AG08395 (cell line): ENCODE measurements at regions not wholly inside any gene's neighbourhood (a gene's known extent, or its start where the extent isn't known, plus 50 kb on each side); places are given as distances from the start of the nearest gene placed in this dataset.

Experiments used
- DNase-seq: peaks from one replicate; pipeline ENCODE4 v3.0.0; 2012; ENCODE audit warnings: mixed read lengths, low spot score

DNA sequence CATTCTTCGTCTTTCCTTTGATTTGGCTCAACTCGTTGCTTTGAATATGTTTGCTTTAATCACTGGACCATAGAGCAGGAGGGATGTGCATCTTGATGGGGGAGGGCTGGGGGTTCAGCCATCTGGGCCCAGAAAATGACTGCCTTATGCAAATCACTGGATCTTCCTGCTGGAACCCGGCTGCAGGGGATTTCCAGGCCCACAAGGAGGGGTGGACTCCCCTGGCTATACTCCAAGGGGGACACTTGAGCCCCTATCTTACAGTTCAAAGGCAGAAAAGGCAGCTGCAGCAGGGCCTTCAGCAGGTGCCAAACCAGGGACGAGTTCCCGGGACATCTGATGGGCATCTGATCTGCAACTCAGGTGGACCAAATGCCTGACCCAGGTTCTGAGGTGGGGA, 122.5 kb downstream of the DICER1 start:
- no peak for DNase-seq

DNA sequence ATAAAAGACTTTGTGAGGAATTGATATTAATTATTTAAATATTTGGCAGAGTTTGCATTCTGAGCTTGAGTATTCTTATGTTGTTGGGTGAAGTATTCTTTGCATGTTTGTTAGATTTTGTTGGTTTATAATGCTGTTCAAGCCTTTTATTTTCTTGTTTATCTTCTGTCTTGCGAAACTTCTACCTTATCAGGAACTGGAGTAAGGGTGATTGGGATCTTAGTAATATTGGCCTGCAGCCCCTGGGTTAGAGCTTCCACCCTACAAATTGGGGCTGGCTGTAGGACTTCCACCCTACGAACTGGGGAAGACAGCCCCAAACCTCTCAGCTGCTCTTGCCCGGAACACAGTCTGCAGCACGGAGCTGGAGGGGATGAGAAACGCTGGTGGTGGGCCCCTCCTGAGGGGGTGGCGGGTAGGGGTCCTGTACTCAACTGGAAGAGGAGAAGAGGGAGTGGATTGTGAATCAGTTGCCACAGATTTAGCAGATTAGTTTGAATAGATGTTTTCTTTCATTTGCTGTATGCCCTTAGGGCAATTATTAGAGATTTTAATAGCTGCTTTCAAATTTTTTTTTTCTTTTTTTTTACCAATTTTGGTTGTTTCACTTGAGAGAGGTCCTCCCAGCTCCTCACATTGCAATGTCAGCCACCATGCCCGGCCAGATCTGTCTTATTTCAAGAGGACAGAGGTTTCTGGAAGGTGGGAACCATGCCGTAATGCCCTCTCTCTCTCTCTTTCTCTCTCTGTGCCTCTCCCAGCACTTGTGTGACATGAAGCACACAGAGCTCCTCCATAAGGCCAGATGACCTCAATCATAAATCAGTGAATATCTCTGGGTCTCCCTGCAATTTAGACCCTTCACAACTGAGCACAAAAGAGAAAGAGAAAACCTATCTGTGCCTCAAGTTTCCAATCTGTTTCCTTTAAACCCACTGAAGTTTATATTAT, 123.4 kb downstream of the DICER1 start:
- DNase-seq, result no peak

DNA sequence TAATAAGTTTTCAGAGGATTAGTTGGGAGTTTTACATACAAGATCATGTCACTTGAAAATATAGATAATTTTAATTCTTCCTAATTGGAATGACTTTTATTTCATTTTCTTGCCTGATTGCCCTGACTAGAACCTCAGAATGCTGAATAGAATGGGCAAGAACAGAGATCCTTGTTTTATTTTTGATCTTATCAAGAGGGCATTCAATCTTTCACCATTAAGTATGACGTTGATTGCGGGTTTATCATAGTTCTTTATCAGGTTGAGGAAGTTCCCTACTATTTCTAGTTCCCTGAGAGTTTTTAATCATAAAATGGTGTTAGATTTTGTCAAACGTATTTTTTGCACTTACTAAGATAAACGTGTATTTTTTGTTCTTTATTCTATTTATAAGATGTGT, 124.3 kb downstream of the DICER1 start:
- no peak for DNase-seq

DNA sequence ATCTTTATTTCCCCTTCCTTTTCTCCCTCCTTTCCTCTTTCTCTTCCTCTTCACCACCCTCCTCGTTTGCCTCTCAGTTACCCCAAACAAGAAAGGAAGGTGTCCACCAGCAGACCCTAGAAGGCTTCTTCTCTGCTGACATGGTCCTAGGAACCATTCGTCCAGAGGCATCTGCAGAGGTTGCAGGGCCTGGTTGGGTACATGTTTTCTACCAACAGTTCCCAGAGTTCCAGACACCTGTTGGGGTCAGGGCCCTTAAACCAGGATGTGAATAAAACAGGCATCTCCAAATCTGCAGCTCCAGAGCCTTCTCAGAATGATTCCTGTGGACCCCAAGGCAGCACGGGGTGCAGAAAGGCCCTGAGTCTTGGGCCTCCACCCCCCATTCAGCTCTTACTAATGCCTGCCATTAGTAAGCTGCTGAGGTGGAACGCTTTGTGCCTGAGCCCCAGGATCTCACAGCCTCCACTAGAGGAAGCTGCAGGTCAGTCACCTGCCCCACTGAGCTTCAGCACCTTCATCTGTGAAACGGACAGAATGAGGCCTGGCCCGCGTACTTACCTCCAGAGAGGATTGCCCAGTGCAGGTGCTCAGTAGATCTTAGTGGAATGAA, 130.4 kb downstream of the DICER1 start:
- no peak for DNase-seq

DNA sequence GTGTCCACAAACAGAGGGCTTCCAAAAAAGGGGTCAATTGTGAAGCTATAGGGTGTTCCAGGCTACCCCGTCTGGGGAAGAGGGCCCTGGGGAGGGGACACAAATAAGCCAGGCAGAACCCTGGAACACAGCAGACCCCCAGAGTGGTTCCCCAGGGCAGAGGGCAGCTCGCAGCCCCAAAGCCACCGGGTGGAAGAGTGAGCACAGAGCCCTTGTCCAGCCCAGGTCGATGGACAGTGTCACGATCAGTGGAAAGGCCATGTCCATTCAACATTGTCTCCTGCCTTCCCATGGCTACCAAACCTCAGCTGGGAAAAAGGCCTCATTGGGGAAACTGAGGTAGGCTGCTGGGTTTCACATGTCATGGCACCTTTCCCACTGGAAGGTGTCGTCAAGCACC, 131.4 kb downstream of the DICER1 start:
- no peak for DNase-seq

DNA sequence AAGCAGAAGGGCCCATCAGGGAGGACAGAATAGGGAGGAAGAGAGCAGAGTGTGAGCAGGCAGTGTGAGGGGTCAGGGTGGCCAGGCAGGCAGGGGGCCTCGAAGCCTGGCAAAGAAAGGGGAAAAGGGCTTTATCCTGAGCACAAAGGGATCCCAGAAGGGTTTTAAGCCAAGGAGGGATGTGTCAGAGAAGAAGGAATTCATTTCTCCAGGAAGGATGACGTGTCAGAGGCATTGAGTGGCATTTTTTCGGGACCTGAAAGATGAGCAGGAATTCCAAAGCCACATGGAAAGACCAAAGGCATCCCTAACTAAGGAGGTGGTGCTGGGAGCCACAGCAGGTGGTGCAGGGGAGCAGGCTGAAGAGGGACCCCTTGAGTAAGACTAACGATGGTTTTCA, 132.1 kb downstream of the DICER1 start:
- no peak for DNase-seq

DNA sequence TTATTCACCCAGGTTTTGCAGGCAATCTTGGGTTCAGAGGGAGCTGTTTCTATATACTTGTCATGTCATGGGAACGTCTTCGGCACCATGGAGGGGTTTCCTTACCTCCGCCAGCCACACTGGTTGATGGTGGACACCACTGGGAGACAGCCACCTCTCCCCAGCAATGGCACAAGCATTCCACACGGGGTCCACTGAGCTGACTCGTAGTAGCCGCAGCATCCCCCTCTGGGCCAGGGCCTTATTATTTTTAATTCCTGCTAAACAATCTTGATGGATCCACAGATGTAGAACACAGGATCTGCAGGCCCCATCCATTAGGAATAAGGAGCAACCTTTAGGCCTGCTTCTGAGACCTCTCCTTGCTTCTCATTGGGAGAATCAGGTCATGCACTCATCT, 132.9 kb downstream of the DICER1 start:
- DNase-seq, result no peak

DNA sequence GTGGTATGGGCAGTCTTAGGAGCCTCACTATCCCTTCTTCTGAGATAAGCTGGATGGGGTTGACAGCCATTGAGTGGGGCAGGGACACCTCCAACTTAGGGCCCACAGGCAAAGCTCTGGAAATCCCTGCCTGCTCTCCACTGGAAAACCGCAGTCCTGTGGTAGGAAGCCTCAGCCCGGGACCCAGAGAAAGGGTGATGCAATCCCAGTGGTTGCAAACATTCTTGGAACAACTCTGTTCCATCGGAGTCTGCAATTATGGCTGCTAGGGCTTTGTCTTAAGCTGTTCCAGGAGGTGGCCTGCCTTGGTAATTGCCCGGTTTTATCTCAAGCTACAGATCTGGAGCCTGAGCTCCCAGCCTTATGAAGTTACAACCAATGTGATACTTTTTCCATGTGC, 133.4 kb downstream of the DICER1 start:
- DNase-seq, result peak; percentile 83

DNA sequence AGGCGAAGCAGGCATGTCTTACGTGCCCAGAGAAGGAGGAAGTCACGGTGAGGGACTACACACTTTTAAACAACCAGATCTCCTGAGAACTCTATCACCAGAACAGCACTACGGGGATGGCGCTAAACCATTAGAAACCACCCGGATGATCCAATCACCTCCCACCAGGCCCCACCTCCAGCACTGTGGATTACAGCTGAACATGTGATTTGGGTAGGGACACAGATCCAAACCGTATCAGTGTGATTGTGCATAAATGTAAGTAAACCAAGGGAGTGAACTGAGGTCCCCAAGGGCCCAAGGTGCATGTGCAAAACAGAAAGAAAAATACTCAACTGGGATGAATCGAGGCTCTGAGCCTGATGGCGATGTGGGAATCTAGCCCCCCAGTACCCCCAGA, 134.2 kb downstream of the DICER1 start:
- DNase-seq, result no peak

DNA sequence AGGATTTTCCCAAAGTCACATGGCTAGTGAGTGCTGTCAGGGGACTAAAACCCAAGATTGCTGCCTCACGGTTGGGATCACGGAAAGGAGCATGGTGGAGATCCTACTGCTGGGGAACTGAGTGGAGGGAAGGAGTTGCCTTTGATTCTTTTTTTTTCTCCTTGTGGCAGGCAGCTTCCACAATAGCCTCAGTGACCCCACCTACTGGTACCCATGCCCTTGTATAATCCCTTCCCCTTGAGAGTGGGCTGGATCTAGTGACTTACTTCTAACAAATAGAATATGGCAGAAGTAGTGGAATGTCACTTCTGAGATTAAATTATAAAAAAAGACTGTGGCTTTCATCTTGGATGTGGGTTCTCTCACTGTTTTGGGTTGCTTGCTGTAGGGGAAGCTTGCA, 135.7 kb downstream of the DICER1 start:
- DNase-seq, result no peak

DNA sequence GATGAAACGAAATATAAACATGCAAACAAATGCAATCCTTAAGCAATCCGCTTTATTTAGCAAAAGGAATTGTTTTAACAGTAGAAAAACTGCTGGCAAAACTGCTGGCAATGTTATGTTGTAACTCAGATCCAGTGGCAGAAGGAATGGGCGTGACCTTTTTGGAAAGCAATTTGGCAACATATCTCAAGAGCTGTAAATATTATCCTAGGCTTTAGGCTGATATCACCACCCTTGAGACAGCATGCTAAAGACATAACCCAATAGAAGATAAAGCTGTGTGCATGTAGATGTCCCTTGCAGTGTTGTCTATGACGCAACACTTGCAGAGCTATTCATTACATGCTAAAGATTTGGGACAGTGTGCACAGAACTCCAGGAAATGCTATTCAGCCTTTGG, 138.5 kb downstream of the DICER1 start:
- DNase-seq, result peak; percentile 26

DNA sequence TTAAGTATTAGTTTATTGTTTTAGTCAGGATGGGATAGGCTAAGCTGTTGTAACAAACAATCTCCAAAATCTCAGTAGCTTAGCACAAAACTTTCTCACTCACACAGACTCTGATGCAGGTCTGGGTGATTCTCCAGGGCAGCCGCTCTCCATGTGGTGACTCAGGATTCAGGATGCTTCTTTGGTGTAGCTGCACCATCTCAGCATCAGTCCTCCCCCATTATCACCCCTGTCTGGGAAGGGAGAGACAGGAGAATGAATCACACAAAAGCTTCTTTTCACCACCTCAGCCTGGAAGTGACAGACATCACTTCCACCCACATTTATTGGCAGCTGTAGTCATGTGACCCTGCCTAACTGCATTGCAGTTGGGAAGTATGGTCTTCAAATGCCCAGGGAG, 142.3 kb downstream of the DICER1 start:
- no peak for DNase-seq

DNA sequence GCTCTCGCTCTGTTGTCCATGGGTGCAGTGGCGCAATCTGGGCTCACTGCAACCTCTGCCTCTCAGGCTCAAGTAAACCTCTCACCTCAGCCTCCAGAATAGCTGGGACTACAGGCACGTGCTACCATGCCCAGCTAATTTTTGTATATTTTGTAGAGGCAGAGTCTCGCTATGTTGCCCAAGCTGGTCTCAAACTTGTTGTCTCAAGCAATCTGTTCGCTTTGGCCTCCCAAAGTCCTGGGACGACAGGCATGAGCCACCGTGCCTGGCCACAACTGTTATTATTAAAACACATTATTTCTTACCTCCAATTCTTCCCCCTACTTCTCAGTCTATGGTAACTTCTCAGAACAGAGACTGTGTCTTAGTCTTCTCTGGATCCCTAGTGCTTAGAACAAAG, 143.3 kb downstream of the DICER1 start:
- no peak for DNase-seq

DNA sequence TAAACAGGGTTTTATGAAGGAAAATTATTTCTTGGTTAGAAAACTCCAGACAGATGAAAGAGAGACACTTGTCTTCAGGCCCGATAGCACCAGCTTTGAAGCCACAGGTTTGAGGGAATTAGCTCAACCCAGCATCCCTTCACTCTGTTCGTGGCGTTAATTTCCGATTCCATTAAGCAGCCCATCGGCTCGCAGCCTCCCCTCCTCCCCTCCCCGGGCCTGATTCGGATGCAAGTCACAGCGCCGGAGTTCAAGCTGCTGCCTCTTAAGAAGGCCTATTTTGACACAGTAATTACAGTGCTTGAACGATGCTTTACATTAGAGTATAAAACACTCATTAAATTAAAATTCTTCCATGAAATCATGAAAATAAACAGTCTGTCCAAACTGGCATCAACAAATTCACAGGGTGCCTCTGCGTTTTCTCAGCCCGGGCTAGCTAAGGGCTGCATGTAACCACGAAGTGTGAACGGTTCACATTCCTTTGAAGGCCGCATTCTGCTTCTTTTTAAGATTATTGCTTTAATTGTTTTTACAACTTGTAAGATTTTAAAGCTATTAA, 145.8 kb downstream of the DICER1 start:
- no peak for DNase-seq

DNA sequence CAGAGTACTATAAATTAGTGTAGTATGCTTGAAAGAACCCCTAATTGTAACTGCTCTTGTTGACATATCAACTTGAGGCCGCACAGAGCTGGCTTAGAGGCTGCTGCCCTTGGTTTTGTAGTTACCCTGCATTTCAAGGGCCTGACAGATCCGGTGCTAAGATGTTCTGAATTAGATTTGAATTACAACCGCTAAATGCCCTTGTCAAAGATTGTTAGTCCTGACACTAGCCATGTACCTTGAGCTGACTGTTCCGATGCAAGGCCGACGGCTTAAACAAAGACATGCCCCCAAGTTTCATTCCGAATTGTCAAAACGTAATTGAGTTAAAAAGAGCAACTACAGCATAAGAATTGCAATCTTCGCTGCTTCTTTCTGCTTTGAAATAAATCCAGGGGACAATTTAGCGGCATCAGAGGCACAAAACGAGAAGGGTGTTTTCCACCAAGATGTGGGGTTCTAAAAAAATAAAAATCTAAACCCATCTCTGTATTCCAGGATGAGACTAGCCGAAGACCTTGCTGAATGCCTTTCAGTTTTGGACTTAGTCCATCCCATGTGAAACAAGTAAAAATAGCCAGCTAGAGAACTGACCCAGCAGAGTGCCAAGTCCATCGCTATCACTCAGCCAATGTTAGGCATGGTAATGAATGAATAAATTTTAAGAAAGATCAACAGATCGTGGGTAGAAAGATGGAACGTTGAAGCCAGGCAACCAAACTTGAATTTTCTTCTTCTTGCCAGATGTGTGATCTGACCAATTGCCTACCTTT, 148.7 kb downstream of the DICER1 start:
- DNase-seq, result no peak

DNA sequence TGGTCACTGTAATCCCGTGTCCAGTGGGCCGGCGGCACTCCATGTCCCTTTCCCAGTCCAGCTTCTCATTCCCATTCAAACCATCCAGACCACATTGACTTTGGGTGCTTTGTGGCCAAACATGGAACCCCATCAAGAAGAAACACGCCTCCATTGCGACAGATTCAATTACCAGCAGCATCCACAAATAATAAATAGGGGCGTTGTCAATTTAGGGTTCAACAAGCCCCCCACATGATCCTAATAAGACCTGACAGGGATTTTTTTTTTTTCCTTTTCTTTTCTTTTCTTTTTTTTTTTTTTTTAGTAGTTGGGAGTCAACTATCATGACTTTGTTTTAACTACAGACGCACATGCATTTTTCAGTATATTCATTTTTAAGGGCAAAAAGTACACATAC, 149.4 kb downstream of the DICER1 start:
- no peak for DNase-seq

DNA sequence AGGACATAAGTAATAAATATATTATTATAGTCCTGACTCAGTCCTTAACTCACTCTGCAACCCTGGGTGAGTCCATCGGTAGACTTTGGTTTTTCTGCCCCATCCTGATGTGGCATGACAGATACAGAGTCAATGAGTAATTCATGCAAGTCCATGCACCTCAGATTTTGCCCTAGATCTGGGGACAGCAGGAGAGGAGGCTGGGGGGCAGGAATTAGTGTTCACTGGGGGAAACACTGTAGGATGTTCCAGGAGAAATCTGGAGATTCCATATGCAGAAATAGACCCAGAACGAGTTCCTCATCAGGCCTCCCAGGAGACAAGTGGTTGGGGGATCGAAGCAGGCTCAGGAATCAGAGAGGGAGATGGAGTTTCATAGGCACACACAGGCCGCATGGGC, 150.8 kb downstream of the DICER1 start:
- DNase-seq, result no peak

DNA sequence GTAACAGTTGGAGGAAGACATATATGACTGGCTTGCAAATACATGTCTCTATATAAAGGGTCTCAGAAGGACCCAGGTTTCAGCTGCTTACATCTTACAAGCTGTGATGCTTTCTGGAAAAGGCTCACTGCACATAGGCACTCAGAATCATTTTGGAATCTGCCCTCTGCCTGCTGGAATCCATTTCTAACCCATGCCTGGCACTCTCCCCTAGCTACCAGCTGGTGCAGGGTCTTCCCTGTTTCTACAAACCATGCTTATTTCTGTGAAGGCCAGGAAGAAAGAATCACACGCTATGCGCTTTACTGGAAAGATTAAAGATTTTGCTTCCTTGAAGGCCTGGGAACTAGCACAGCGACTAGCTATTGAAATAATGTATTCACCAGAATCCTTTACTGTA, 151.3 kb downstream of the DICER1 start:
- no peak for DNase-seq

DNA sequence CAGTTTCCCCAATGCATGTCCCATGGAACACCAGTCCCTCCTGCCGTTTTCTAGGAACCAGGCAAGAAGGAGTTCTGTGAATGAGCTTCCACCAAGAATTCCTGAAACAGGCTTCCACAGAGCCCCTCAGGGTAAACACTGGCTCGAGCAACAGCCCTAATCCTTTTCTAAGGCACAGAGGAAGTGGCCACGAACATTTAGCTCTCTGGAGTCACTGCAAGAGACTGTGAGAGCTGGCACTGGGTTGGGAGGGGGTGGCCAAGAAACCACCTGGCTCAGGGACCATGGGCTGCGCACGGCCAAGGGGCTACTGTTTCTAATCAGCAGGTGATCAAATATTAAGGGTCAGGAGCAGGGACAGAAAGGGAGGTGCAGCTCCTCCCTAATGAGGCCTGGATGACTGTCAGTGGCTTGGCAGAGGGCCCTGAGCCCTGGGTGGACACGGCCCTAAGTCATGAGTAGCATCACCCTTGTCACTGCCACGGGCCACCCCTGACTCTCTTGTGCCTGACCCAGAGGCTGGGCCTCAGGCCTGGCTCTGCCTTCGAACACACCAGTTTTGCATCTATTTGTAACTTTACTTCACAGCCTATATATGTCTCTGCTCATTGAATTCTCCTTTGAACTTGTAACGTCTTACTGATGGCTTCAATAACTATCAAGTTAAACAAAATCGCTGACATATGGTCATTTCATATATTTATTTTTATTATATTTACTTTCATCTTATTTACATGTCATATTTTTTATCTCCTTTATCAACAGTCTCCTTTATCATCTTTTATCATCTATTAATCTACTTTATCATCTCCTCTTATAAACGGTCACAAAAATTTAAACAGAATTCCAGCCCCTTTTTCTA, 154.0 kb downstream of the DICER1 start:
- no peak for DNase-seq

DNA sequence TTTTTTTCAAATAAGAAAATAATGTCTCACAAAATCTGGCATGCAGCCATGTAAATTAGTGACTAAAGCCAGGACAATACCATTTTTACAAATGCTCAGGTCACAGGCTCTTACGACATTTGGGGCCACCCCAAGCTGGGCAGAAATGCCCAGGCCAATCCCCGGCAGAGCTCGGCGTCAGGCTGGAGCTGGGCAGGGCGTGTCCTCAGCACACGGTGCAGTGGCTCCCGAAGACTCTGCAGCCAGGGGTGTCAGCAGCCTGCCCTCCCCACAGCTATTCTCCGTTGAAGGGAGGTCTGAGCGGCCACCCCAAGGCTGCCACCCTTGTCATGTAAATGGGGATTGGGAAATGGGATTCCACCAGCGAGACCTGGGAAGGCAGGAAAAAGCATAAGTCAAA, 158.6 kb downstream of the DICER1 start:
- no peak for DNase-seq

DNA sequence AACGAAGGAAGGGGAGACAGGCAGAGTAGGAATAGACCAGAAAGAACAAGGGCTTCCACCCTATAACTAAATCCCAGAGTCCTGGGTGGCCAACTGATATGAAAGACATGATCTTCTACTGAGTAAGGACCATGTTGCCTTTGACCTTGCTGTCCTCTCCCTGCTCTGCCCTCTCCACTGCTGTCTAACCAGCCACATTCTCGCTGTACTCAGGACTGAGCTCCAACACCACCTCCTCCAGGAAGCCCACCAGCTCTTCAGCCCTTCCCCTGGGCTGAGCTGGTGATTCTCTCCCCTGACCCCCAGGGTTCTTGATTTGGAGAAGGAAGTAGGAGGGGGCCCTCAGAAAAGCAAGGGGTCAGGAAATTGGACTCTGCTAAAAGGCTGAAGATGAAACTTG, 159.2 kb downstream of the DICER1 start:
- no peak for DNase-seq

DNA sequence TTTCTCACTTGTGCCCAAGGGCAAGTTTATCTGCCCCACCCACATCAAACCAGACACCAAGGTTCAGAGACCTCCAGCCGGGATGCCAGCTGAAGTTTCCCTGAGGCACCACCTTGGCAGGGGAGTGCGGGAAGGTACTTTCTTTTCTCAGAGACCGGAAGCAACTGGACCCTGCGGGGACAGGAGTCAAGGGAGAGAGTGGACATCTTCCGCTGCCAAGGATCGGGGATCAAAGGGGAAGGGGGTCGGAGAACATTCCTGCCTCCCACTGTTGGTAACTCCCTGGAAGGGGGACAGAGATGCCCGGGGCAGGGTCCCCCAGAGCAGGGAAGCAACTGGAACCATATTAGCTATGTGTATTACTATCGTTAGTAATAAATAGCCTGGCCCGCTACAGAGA, 161.8 kb downstream of the DICER1 start:
- DNase-seq, result no peak
